Left renal pelvis (tissue), 4 donors: ENCODE measurements at regions not wholly inside any gene's neighbourhood (a gene's known extent, or its start where the extent isn't known, plus 50 kb on each side); places are given as distances from the start of the nearest gene placed in this dataset.

Experiments used
- DNase-seq, 4 donors: peaks; one replicate each; pipeline ENCODE4 v3.0.0-alpha.2; 2013; ENCODE audit warnings: low read depth in 4 of 4, low spot score in 3 of 4

DNA sequence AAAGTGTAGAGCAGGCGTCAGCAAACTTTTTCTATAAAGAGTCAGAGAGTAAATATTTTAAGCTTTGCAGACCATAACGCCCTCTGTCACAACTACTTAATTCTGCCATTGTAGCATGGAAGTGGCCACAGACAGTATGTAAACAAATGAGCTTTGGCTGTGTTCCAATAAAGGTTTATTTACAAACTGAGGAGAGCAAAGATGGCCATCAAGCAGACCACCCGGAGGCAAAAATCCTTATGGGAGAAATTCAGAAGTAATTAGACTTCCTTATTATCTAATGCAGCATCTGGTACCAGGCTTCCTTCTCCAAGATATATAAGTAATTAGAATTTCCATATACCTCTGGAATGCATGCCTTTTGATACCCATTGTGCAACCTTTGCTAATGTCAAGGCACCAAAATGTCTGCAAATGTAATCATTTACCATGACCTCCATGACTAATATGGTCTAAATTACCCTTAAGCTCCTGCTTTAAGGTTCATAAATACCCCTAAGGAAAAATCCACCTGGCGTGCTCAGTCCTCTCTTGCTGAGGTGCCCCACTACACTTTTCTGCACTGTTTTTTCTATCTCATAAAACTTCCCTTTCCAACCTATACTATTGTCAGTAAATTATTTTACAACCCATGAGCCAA, 377.8 kb downstream of the MATN1 start:
- DNase-seq: no peak

DNA sequence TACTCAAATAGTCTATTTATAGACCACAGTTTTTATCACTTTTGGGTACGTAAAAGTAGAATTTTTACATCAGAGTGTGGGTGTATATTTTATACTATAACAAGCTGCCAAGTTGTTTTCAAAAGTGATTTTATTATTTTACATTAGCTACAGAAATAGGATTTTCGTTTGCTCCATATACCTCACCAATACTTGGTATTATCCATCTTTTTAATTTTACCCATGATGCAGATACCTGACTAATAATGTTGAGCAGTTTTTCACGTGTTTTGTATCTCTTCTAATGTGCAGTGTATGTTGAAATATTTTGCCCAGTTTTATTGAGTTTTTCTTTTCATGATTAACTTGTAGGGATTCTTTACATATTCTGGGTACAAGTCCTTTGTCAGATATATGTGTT, 379.8 kb downstream of the MATN1 start:
- DNase-seq: no peak

DNA sequence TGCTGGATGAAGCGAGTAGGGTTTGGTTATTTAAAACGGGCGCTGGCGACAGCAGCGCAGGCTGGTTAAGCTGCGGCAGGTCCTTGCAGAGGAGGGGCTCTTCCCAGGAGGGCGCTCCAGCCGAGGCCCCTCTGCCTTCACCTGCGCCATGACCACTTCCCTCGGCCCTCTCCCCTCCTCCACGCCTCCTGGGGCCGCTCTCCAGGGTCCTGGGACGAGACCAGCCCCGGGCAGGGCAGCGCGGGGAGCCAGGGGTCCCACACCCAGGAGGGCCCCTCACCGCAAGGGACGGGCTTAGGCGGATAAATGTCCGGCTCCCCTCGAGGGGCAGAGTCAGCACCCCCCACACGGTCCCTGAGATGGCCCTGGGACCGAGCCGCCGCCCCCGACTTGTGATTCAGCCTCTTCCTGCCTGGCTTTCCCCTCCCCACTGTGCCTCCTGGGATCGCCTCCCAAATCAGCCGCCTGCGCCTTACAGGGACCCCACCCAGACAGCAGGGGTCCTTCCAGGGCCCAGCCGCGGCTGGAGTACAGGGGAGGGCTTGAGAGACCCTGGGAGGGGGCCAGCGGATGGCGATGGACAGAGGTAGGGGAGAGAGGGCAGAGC, 380.7 kb downstream of the MATN1 start:
- DNase-seq: no peak

DNA sequence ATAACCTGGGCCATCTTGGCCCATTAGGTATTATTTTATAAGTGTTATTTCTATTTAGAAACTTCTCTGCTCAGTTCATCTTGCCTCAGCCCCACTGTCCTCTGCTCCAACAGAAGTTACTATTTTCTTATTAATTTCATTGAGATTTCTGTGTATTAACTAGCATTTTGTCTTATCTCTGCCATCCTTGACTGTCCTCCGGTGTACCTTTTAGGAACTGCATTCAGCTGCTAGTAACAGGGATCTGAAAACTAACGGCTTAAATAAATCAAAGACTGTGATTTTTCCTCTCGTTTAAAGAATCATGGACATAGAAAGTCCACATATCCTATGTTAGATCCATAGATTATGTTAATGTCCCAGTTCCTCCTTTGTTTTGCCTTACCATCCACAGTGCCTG, 382.5 kb downstream of the MATN1 start:
- no peak for DNase-seq

DNA sequence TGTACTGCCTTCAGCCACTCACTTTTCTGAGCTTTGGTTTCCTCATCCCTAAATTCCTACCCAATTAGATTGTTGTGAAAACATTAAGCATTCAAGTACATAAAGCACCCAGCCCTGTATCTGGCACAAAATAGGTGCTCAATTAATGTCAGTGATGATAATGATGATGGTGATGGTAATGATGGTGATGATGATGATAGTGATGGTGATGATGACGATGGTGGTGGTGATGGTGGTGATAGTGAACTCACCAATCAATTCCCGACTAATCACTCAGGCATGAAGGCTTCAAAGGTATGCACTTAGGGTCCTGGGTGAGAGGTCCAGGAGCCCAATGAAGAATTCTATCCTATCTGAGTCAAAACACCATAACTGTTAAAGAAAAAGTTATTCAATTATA, 383.5 kb downstream of the MATN1 start:
- DNase-seq: no peak

DNA sequence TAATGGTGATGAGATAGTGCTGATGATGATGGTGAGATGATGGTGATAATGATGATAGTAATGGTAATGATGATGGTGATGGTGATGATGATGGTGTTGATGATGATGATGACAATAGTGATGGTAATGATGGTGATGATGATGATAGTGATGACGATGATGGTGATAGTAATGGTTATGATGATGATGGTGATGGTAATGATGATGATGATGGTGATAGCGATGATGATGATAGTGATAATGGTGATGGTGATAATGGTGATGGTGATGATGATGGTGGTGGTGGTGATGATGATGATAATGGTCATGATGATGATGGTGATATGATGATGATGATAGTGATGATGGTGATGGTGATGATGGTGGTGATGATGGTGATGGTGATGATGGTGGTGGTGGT, 384.6 kb downstream of the MATN1 start:
- no peak for DNase-seq

DNA sequence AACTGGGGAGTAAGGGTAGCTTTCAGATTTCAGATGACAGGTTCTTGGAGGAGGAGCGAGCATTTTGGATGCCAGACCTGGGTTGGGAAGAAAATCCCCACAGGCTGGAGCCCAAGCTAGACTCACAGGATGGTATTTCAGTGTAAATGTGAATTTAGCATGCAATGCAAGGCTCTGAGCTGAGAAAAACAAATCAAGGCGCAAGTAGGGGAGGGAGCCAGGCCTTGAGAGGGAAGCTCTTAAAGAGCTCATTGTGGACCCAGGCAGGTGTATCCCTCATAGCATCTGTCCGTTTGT, 386.1 kb downstream of the MATN1 start:
- DNase-seq: no peak

DNA sequence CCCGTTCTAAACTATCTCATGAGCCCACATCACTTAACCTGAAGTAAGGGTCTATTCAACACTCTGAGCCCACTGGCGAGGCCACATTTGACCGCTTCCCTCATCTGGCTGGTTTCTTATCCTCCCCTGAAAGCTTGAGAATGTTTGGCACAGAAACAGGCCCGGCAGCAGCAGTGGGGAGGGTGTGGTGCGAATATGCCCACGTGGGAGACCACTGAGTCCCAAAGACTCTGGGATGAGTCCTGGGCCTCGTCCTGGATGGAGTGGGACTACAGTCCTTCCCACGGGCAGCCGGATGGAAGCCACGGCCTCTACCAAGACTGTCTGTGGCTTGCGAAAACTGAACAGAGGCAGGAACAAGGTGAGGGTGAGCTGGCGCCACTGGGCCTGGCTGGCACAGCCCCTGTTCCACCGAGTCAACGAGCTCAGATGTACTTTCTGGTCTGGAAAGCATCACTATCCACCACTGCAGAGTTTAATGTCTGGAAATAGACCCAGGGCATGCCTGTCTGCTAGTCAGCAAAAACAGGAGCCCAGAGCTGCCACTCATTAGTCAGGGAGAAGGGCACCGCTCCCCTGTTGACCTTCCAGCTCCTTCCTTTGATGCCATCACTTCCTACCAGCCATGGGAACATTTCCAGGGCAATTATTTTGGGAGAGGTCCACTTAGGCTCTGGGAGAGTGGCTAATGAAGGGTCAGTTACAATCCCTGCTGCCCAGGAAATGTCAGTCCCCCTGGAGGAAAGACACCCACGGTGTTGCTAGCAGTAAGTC, 386.6 kb downstream of the MATN1 start:
- no peak for DNase-seq

DNA sequence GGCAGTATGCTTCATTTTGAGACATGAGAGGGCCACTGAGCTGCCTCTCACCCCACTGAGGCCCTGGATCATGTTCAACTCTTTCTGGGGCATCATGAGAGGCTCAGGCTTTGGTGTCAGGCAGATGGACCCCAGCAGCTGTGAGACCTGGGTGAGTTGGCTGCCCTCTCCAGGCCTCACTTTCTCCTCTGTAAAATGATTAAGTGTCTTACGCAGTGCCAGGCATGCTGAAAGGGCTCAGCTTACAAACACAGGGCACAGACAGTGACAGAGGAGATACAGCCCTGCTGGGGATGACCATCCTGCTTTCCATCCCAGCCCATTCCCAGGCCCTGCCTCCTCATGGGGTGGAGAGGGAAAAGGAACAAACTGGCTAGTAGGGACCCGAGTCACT, 387.4 kb downstream of the MATN1 start:
- no peak for DNase-seq

DNA sequence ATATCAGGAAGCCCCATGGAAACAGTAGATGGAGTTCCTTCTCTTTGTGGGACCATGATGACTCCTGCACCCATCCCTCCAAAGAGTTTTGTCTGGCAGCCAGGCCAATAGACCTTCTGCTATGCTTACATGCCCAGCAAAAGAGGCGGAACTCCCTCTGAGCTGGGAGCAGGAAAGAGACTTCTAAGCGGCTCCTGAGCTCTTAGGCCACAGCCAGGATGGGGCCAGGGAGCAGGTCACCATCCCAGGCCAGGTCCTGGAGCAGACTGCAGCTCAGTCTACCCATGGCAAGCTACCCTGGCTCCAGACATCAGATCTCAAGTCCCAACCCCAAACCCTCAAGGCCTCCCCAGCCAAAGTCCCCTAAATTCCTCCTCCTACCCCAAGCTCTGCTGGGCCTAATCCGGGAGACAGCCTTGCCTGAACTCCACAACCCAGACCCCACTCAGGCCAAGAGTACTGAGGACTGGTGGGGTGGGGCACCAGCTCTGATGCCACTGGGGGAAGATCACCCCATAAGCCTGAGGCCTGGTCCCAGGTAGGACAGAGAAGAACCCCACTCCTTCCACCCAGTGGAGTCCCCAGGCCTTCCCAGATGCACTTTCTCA, 387.9 kb downstream of the MATN1 start:
- DNase-seq: no peak

DNA sequence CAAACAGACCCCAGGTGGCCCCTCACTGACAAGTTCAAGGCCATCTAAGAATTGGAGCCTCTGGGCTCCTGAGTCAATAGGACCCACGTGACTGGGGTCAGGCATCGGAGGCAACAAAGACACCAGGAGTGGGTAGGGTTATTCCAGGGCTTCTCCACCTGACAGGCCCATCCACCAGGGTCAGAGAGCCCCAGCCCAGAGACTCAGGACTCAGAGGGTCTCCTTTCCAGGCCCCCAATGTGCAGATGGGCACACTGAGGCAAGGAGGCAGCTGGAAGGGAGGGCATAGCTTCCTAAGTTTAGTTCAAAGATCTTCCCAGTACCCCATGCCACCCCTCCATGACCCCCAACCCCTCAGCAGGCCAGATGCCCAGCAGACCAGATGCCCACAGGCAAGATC, 388.6 kb downstream of the MATN1 start:
- no peak for DNase-seq

DNA sequence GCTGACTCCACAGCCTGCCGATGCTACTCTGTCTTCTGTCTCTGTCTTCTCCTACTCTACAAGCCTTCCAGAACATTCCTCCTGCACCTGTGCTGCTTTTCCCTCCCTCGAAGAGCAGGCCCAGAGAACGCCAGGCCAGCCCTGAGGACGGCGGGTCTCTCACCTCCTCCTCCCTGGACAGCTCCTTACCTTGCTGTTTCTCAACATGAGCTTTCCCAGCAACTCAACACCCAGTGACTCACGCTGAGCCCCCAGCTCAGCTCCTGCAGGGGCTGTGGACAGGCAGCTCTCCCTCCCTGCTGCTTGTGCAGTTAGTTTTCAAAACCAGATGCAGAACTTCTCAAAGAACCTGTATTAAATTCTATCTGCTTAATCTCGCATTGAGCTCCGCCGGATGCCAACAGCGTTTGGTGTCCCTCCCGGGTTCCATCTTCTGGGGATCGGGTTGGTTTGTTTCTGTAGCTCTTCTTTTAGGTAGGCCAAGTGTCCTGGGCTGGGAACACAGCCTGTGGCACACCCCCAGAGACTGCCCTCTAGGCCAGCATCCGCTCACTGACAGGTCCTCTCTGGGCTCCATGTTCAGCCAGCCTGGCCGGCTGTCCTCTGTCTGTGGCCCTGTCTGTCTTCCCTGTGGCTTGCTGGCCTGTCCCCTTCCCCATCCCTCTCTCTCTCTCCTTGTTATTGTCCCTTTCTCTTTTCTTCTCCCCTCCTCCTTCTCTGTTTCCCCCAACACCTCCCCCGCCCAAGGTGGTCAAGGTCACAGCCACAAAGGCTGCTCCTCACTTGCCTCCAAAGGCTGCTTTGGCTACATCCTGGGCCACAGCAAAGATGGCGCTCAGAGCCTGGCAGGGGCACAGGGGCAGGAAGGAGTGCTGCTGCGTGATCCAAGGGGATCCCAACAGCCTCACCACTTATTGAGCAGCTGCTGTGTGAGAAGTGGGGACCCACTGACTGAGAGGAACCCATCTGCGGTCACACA, 391.0 kb downstream of the MATN1 start:
- no peak for DNase-seq

DNA sequence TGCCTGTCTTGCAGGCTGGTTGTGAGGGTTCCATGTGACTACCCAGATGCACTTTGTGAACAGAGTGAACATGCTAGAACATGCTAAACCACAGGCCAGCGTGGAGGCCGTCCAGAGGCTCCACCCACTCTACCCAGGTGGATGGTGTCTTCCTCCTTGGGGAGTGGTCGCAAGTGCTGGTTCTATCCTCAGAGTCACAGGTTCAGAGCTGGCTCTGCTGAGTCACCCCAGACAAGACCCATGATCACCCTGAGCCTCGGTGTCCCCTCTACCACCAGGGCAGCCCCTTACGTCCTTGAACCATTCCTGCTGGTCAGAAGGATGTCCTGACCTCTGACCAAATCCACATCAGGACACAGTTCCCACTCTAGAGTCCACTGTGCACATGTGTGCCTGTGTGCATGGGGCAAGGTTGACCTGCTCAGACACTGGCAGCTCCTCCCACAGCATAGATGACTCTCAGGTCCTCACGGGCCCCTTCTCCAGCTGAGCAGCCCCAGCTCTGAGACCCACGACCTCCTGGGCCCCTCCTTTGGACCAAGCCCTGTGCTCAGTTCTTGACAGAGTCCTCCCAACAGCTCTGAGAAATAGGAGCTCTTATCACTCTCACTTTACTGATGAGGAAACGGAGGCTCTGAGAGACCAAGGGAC, 391.8 kb downstream of the MATN1 start:
- DNase-seq: no peak

DNA sequence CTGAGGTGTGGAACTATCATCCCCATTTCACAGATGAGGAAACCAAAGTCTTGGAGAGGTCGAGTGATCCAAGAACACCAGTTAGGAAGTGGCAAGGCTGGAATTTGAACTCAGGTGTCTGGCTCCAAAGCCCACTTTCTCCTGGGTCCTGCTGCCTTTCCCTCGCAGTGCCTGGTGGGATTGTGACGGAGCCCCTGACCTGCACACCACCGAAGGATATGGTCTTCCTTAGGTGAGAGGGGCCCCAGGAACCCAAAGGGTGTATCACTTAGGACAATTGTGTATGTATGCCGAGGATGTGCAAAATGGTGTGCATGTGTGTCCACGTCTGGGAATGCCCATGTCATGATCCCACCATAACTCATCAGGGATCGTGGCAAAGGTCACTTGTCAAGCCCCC, 392.7 kb downstream of the MATN1 start:
- DNase-seq: no peak

DNA sequence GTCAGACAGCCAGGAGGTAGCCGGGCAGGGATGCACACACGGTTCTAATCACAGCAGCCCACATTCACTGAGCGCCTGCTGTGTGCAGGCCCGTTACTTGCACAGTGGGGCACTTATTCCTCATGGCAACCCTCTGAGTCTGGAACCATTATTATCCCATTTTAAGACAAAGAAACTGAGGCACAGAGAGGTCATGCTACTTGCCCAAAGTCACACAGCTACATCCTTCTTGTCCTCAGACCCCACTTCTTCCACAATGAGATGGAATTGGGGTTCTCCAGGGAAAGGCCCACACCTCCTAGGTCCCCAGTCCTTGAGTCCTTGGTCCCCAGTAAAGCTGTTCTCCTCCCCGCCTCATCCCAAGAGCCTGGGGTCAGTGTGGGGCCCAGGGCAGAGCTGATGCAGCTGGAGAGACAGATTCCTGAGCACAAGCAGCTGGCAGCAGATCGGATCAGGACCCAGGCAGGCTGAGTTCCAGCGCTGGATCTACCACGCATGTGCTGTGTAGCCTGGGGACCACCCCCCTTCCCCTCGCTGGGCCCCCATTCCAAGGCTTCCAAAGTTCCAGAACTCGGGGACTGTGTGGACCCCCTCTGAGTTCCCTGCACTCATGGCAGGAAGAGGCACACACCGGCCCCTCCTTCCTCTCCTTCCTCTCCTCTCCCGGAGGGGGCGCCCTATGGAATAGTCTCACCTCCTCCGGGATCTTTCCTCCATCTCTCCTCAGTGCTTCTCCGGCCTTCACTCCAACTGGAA, 393.4 kb downstream of the MATN1 start:
- DNase-seq: no peak

DNA sequence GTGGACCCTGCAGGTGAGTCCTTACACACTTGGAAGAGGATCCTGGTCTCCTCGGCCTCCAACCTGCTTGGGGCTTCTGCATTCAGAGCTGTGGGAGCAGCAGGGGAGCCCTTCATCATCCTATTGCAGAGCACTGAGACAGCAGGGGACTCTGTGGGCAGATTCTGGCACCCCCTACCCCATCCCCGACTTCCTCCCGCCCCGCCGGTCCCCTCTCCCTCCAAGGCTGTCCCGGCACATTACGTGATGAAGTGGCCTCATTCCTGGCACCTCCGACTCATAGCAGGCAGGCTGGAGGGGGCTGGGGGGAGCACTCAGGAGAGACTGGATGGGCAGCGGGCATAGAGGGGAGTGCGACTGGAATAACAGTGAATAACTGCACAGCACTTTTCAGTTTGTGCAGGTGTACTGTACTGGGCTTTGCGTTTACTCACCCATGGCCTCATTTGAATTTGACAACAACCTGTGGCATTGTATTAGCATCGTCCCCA, 394.1 kb downstream of the MATN1 start:
- DNase-seq: no peak

DNA sequence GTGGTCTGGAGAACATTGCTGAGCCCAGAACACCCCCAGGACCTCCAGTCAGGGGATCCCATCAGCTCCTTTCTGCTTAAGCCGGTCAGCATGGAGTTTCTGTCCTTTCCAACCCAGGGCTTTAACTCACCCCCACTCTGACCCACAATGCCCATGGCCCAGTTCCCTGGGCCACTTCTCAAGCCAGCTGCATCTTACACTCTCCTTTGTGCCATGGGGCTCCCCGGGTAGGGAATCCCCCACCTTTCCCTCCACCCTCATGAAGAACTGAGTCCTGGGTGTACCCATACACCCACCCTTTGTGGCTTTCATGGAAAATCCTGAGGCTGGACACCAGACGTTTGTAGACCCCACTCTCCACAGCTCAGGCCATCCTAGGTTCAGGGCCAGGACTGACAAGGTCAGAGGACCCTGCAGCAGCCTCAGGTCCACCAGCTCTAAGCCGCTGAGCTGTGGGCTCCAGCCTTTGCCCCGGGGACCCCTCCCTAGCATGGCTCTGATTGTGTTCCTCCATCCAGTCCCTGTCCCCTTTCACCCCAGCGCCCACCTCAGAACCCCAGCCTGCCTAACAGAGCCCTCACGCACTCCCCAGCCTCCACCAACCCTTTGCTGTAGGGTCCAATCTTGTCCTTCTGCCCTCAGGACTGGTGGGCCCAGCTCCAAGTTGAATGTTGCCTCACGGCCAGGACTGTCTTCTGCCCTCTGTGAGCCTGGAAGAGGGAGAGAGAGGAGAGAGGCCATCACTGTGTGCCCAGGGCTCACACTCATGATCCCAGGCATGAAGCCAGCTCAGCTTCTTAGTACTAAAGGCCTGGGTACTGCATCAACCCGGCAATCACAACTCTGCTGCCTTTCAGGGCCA, 394.8 kb downstream of the MATN1 start:
- DNase-seq: no peak

DNA sequence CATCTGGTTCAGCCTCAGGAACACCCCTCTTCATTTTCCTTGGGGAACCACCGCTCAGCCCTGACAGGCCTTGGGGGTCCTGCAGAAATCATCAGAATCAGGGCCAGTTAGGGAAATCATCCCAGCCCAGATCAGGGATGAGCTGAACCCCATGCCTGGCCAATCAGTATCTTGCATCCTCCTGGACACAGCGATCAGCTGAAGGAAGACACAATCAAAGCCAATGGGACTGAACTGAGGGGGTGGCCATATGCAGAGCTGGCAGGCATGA, 395.4 kb downstream of the MATN1 start:
- no peak for DNase-seq
